IPS-20b (cell line): ENCODE measurements at regions not wholly inside any gene's neighbourhood (a gene's known extent, or its start where the extent isn't known, plus 50 kb on each side); places are given as distances from the start of the nearest gene placed in this dataset.

Source experiments
- H3K27ac ChIP-seq: one replicate; pipeline ENCODE4 v1.5.1; 2013; ENCODE audit warnings: low read length
- H3K27me3 ChIP-seq: 2 replicates; pipeline ENCODE4 v1.6.1; 2013; ENCODE audit warnings: mild to moderate bottlenecking, low read length, inconsistent platforms; ENCODE audit not compliant: insufficient read depth
- H3K36me3 ChIP-seq: 2 replicates; pipeline ENCODE4 v1.6.1; 2013; ENCODE audit warnings: low read depth, mild to moderate bottlenecking, inconsistent platforms, low read length, moderate library complexity; ENCODE audit not compliant: insufficient read depth
- H3K4me1 ChIP-seq: 2 replicates; pipeline ENCODE4 v1.6.1; 2013; ENCODE audit warnings: mild to moderate bottlenecking, control low read depth, inconsistent platforms, low read length, moderate library complexity; ENCODE audit not compliant: insufficient read depth
- H3K4me3 ChIP-seq: 2 replicates; pipeline ENCODE4 v1.5.1; 2013; ENCODE audit warnings: mild to moderate bottlenecking, low read length, inconsistent platforms
- H3K9ac ChIP-seq: 2 replicates; pipeline ENCODE4 v1.6.1; 2013; ENCODE audit warnings: low read depth, mild to moderate bottlenecking, inconsistent platforms, low read length, moderate library complexity
- H3K9me3 ChIP-seq: 2 replicates; pipeline ENCODE4 v1.6.1; 2013; ENCODE audit warnings: mild to moderate bottlenecking, low read depth, low read length, inconsistent platforms; ENCODE audit not compliant: insufficient read depth

- peaks cover 30% of the 10 kb centered on the region; the same call in 1 of the 2 replicates for H3K4me1 ChIP-seq
- H3K36me3 ChIP-seq = no peaks in the 10 kb centered on the region
- H3K27ac ChIP-seq = no peak overlapping the region
- H3K4me3 ChIP-seq = no peak overlapping the region
- H3K9ac ChIP-seq = no peak overlapping the region
- H3K27me3 ChIP-seq = no peaks in the 10 kb centered on the region
- no peaks in the 10 kb centered on the region for H3K9me3 ChIP-seq
Measured at GRCh38 chr11:92552942-92553341, 328.3 kb downstream of the FAT3 start.

- Histone ChIP-seq H3K4me3 (no peak overlapping the region), H3K36me3 (no peaks in the 10 kb centered on the region), H3K4me1 (peaks cover 18% of the 10 kb centered on the region; the same call in 1 of the 2 replicates), H3K27ac (no peak overlapping the region), H3K27me3 (no peaks in the 10 kb centered on the region), H3K9me3 (no peaks in the 10 kb centered on the region), H3K9ac (no peak overlapping the region)
Measured at GRCh38 chr11:92554688-92555087, 330.1 kb downstream of the FAT3 start.

DNA sequence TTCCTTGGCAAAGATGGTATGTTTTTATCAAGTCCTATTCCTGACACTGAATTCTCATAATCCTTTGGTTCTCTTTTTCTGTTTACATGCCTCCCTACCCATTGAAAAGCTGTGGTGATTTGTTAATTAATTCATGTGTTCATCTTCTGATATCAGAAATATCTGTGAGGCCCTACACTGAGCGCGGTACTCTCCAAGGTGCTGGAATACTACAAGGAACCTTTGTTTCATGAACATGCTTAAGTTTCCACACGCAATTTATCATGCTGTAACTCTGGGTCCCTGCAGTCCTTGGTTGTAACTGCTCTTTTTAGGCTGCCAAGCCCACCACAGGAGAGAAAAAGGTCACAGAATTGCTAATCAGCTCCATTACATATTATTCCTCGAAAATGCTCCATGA, 331.8 kb downstream of the FAT3 start:
- Histone ChIP-seq H3K36me3 (no peaks in the 10 kb centered on the region), H3K27ac (no peak overlapping the region), H3K4me1 (peaks cover 6% of the 10 kb centered on the region; the same call in 1 of the 2 replicates), H3K27me3 (no peaks in the 10 kb centered on the region), H3K9ac (no peak overlapping the region), H3K9me3 (no peaks in the 10 kb centered on the region), H3K4me3 (no peak overlapping the region)

DNA sequence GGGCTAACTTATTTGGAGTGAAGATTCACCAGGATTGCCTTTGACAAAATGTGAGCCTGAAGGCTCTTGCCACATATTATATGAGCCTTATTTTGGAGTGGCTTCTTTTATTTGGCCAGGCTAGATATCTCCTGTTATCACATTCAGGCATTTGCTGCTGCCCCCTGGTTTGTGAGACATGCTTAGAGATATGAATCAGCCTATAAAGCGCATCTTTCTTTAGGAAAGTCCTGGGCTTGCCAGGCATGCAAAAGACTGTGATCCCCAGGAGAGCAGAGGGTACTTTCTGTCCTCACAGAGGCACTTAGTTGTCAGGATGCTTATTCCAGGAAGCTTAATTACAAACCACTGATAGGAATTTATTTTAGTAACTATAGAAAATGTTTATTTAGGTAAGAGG, 333.3 kb downstream of the FAT3 start:
- Histone ChIP-seq H3K4me3 (no peak overlapping the region), H3K36me3 (no peaks in the 10 kb centered on the region), H3K9me3 (no peaks in the 10 kb centered on the region), H3K27me3 (no peaks in the 10 kb centered on the region), H3K4me1 (no peaks in the 10 kb centered on the region), H3K27ac (no peak overlapping the region), H3K9ac (no peak overlapping the region)

GRCh38 chr11:92558323-92558722, 333.7 kb downstream of the FAT3 start:
- H3K4me1 ChIP-seq = no peaks in the 10 kb centered on the region
- H3K27ac ChIP-seq = no peak overlapping the region
- H3K9ac ChIP-seq = no peak overlapping the region
- no peaks in the 10 kb centered on the region for H3K36me3 ChIP-seq
- no peaks in the 10 kb centered on the region for H3K9me3 ChIP-seq
- H3K4me3 ChIP-seq = no peak overlapping the region
- H3K27me3 ChIP-seq = no peaks in the 10 kb centered on the region

GRCh38 chr11:92569726-92570125, 345.1 kb downstream of the FAT3 start:
- H3K4me1 ChIP-seq = peaks cover 4% of the 10 kb centered on the region
- peaks cover 13% of the 10 kb centered on the region; the same call in 1 of the 2 replicates for H3K27me3 ChIP-seq
- no peak overlapping the region for H3K27ac ChIP-seq
- H3K36me3 ChIP-seq = no peaks in the 10 kb centered on the region
- no peak overlapping the region for H3K4me3 ChIP-seq
- no peaks in the 10 kb centered on the region for H3K9me3 ChIP-seq
- H3K9ac ChIP-seq = no peak overlapping the region

DNA sequence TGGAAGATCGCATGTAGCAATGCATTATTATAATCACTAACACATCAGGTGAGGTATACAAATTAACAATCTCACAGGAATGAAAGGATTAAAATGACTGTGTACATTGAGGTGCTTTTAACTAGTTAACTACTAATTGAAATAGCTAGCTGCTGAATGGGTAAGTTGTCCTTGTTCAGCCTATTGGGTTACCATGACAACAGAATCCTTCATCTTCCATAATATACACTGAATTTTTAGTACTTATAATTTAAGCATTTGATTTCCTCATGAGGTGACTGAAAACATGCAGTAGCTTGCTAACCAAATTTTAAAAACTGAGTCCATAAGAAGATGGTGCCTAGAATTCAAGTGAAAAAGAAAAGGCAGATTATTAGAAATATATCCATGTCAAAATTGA, 347.9 kb downstream of the FAT3 start:
- Histone ChIP-seq H3K9ac (no peak overlapping the region), H3K4me1 (peaks cover 4% of the 10 kb centered on the region), H3K27ac (no peak overlapping the region), H3K9me3 (no peaks in the 10 kb centered on the region), H3K36me3 (no peaks in the 10 kb centered on the region), H3K4me3 (no peak overlapping the region), H3K27me3 (peaks cover 13% of the 10 kb centered on the region; the same call in 1 of the 2 replicates)

DNA sequence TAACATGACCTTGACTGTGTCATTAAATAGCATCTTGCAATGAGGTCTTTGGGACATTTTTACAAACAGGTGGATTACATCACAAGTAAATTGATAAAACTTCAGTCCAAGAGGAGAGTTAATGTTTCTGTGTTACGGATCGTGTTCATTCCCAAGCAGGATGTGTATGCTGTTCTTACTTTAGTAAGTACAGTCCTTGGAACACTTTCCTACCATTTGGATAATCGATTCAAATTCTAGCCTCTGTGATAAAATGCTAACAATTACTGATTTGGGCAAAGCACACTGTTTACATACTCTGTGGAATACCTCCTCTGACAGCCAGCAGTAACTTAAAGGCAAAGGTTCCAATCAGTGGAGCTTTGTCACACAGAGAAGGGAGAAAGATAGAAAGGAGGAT, 351.7 kb downstream of the FAT3 start:
- Histone ChIP-seq H3K27me3 (no peaks in the 10 kb centered on the region), H3K9ac (no peak overlapping the region), H3K36me3 (no peaks in the 10 kb centered on the region), H3K27ac (no peak overlapping the region), H3K4me3 (no peak overlapping the region), H3K9me3 (no peaks in the 10 kb centered on the region), H3K4me1 (no peaks in the 10 kb centered on the region)

- Histone ChIP-seq H3K27ac (no peak overlapping the region), H3K9me3 (no peaks in the 10 kb centered on the region), H3K36me3 (no peaks in the 10 kb centered on the region), H3K4me1 (no peaks in the 10 kb centered on the region; the same call in 1 of the 2 replicates), H3K4me3 (no peak overlapping the region), H3K27me3 (no peaks in the 10 kb centered on the region), H3K9ac (no peak overlapping the region)
Measured at GRCh38 chr11:92580908-92581307, 356.3 kb downstream of the FAT3 start.

DNA sequence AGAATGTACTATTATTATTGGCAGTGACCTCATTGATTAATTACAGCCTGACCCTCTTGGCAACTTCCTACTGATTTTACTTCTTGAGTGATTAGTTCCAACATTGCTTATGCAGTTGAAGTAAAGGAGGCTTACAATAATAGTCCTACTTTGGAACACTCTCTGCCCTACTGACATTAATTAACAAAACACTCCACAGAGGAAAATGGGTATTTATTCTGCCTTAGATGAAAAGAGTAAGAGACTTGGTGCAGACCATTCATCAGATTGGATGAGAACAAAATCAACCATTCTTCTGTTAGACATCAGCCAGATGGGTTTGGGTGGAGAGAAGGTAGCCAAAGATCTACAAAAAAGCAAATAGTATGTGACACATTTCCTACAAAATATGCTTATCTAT, 363.8 kb downstream of the FAT3 start:
- H3K4me3 ChIP-seq = no peak overlapping the region
- no peak overlapping the region for H3K27ac ChIP-seq
- H3K36me3 ChIP-seq = no peaks in the 10 kb centered on the region
- H3K9me3 ChIP-seq = no peaks in the 10 kb centered on the region
- no peaks in the 10 kb centered on the region for H3K27me3 ChIP-seq
- no peak overlapping the region for H3K9ac ChIP-seq
- H3K4me1 ChIP-seq = no peaks in the 10 kb centered on the region

GRCh38 chr11:92589512-92589911, 364.9 kb downstream of the FAT3 start:
- Histone ChIP-seq H3K9ac (no peak overlapping the region), H3K27ac (no peak overlapping the region), H3K4me1 (no peaks in the 10 kb centered on the region)

GRCh38 chr11:92591521-92591920, 366.9 kb downstream of the FAT3 start:
- no peaks in the 10 kb centered on the region for H3K36me3 ChIP-seq
- no peaks in the 10 kb centered on the region for H3K9me3 ChIP-seq
- no peaks in the 10 kb centered on the region for H3K27me3 ChIP-seq
- no peak overlapping the region for H3K27ac ChIP-seq
- no peaks in the 10 kb centered on the region for H3K4me1 ChIP-seq
- H3K9ac ChIP-seq = no peak overlapping the region
- H3K4me3 ChIP-seq = no peak overlapping the region

More at GRCh38 chr11:92589512-92589911, 364.9 kb downstream of the FAT3 start:
- no peaks in the 10 kb centered on the region for H3K9me3 ChIP-seq
- H3K27me3 ChIP-seq = no peaks in the 10 kb centered on the region
- no peaks in the 10 kb centered on the region for H3K36me3 ChIP-seq
- H3K4me3 ChIP-seq = no peak overlapping the region

- no peaks in the 10 kb centered on the region for H3K36me3 ChIP-seq
- H3K4me3 ChIP-seq = no peak overlapping the region
- H3K9ac ChIP-seq = no peak overlapping the region
- H3K27ac ChIP-seq = no peak overlapping the region
- no peaks in the 10 kb centered on the region for H3K4me1 ChIP-seq
- H3K9me3 ChIP-seq = no peaks in the 10 kb centered on the region
- H3K27me3 ChIP-seq = no peaks in the 10 kb centered on the region
Measured at GRCh38 chr11:92594251-92594650, 369.6 kb downstream of the FAT3 start.
